DMS 273 treated with DMSO at 0.1 percent for 48 hours (cell line): ENCODE measurements at regions not wholly inside any gene's neighbourhood (a gene's known extent, or its start where the extent isn't known, plus 50 kb on each side); places are given as distances from the start of the nearest gene placed in this dataset.
"Not testable (repeated sequence)": the region's sequence is repeated elsewhere in the genome, so short reads cannot be mapped to it uniquely, and the experiment has no call there.

Experiments used
- DNase-seq: peaks from one replicate; lab custom pipeline; 2025; lab: John Stamatoyannopoulos, UW

DNA sequence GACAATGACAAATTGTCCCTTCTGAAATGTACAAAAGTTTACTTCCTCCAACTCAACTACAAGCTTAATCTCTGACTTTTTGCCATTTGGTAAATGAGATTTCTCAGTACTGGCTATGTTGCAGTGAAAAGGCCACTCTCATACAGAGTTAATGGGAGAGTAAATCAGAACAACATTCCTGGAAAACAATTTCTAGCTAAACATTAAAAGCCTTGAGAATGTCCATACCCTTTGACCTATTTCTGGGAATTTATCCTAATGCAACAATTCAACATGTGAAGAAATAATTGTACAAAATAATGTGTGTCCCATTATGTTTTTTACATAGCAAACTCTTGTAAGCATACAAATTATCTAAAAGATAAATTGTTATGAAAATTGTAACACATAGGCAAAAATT is 56.3 kb upstream of the SPEF2 start:
- no peak for DNase-seq

DNA sequence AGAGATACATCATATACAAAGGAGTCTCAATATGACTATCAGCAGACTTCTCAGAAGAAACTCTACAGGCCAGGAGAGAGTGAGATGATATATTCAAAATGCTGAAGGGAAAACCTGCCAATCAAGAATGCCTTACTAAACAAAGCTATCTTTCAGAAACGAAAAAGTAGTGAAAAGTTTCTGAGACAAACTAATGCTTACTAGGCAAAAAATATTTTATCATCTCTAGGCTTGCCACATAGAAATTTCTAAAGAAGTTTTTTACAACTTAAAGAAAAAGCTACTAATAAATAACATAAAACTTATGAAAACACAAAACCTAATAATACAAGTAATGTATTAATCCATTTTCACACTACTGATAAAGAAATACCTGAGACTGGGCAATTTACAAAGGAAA is 59.9 kb upstream of the SPEF2 start:
- DNase-seq: no peak

DNA sequence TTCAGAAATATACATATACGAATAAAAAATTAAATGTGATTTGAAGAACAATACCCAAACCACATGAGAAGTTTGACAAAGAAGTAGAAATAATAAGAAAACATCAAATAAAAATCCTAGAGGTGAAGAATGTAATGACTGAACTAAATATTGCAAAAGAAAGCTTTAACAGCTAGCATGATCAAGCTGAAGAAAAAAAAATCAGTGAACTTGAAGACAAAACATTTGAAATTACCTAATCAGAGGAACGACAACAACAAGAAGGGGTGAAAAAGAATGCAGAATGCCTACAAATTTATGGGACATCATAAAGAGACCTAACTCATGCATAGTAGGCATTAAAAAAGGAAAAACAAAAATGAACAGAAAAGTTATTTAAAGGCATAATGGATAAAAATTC is 60.5 kb upstream of the SPEF2 start:
- no peak for DNase-seq

DNA sequence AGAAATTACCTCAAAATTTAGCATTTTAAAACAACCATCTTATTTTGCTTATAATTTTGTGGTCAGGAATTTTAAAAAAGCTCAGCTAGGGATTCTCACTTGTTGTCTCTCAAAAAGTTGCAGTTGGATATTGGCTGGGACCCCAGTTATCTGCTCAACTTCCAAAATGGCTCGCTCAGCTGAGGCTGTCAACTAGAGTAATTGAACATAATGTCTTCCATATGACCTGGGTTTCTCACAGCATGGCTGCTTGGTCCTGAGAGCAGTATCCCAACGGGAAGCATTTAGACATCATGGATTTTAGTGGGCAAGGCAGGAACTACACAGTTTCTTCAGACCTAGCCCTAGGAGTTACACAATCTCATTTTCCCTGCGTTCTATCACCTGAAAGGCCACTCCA is 63.6 kb upstream of the SPEF2 start:
- DNase-seq: no peak

DNA sequence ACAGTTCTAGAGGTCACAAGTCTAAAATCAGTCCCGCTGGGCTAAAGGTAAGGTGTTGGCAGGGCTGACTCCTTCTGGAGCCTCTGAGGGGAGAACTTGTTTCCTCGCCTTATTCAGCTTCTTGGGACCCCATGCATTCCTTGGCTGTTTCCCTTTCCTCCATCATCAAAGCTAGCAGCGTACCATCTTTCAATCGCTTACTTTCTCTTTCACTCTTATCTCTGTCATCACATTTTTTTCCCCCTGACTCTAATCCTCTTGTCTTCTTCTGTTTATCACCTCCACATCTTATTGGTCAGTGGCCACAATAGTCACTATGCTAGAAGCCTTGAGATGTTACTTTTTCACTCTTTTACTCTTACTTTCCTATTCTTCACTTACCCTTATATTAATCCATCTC is 72.5 kb upstream of the SPEF2 start:
- no peak for DNase-seq

DNA sequence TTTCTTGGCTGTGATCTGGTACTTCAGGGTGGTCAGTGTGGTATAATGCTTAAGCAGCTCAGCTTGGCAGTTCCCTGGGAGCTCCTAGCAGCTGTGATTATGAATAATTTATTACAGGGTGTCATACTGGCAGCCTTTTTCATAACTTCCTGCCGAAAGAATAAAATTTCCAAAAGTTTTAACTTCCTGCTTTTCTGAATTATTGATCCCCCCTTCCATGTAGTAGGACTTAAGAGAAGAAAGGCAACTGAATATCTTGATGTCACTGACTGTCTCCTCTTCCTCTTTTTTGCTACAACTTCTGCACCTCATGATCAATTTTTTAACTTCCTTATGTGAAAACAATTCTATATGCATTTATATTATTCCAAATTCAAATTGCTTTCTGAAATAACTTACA is 74.3 kb upstream of the SPEF2 start:
- DNase-seq: no peak

DNA sequence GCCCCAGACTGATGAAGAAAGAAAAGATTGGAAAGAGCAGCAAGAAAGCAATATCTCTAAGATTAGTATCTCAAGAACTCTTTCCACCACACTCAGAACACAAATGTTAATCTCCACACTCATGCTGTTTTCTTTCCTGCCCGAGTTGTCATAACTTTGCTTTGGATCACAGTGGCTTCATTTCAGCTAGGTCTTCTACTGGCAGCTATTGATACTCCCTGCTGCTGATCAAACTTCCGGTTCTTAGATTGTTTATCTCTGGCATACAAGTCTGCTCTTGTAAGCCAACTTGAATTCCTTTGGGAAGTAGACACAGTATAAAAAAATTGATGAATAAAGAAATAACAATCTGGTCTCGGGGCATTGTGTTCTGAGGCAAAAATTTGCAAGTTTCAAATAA is 77.7 kb upstream of the SPEF2 start:
- DNase-seq: no peak

DNA sequence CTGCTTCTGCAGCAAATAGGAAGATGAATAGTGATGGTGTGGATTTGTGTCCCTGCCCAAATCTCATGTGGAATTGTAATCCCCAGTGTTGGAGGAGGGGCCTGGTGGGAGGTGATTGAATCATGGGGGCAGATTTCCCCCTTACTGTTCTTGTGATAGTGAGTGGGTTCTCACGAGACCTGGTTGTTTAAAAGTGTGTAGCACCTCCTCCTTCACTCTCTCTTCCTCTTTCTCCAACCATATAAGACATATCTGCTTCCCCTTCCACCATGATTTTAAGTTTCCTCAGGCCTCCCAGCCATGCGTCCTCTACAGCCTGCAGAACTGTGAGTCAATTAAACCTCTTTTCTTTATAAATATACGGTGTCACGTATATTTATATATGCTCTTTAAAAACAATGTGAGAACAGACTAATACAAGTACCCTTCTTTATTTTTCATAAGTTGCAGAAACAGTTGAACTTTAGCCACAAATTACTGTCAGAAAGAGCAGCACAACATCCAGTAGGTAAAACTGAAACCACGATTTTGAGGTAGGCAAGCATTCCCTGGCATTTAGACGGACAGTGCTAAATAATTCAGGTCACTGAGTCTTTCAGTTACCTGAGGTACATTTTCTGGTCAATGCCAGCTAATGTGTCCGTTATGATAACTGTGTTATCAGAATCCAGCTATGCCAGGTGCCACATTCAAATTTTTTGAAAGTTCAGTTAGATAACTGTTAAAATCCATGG is 79.3 kb upstream of the SPEF2 start:
- DNase-seq: no peak

DNA sequence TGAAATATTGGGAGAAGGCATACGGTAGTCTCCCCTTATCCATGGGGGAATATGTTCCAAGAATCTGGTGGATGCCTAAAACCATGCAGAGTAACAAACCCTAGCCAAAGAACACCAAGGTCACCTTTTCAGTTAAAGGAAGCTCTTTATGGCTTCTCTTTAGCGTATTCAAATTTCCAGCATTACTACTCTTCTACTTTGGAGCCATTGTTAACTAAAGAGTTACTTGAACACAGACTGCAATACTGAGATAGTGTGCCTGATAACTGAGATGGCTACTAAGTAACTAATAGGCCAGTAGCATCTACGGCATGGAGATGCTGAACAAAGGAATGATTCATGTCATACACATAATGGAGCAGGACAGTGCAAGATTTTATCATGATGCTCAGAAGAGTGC is 84.5 kb upstream of the SPEF2 start:
- DNase-seq: no peak

DNA sequence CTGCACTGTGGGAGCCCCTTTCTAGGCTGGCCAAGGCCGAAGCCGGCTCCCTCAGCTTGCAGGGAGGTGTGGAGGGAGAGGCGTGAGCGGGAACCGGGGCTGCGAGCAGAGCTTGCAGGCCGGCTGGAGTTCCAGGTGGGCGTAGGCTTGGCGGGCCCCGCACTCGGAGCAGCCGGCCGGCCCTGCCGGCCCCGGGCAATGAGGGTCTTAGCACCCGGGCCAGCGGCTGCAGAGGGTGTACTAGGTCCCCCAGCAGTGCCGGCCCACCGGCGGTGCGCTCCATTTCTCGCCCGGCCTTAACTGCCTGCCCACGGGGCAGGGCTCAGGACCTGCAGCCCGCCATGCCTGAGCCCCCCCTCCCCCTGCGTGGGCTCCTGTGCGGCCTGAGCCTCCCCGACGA is 86.1 kb upstream of the SPEF2 start:
- not testable (repeated sequence) for DNase-seq

DNA sequence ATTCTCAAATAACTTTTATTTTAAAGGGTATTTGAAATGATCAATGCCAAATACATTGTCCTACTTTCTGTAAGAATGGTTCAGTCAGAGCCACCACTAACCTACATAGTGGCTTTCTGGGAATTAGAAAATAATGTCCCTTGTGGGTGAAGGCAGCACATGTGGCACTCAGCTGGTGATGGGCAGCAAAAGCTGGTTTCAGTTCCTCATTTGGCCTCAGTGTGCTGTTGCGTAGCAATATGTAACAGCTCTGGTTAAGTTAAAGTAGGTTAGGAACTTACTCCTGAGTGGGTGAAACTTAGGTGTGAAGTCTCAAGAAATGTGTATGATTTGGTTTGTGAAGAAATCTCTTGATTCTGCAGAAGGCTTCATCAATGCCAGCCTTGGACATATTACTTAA is 99.6 kb upstream of the SPEF2 start:
- no peak for DNase-seq

DNA sequence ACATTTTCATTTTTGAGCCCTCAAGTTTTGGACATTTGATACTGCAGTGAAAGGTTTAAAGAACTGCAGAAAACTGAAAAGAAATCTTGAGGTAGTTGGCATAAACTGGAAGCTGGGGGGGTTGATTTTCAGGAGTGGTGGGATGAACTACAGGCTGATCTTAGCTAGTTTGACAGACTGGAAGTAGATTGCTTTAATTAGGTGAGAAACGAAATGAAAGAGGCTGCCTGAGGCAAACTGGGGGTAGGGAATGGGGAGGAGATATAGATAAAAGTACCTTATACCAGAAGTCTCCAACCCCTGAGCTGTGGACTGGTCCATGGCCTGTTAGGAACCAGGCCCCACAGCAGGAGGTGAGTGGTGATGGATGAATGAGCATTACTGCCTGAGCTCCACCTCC is 101.4 kb upstream of the SPEF2 start:
- DNase-seq: no peak

DNA sequence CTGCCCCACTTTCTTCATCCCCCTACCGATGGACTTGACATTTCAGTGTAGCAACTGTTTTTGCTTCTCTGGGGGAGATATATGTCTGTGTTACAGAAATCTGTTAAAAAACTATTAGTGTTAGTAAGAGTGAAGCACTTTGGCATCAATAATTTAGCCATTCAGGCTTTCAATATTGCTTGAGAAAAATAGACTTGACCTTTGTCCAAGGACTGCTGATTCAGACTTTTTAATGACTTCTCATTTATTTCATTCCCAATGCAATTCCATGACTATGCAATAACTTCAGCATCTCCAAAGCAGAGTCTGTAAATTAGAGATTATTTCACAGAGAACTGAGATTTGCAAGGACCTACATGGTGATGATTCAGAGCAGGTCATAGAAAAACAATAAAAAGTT is 104.1 kb upstream of the SPEF2 start:
- DNase-seq: no peak

DNA sequence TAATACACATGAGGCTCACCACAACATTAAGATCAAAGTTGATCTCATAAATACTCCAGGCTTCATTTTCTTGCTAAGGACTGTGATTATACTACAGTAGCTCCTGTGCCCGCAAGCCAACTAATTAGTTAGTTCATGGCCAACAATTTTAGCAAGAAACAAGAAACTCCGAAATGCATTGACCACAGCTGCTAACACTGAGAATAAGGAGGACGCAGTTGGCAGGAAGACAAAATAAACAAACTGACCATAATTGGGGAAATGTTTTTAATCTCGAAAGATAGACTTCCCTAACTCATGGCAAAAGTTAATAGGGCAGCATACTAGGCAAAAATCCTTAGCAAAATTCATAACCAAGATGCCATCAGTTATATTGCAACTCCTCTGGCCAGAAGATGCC is 115.5 kb upstream of the SPEF2 start:
- no peak for DNase-seq

DNA sequence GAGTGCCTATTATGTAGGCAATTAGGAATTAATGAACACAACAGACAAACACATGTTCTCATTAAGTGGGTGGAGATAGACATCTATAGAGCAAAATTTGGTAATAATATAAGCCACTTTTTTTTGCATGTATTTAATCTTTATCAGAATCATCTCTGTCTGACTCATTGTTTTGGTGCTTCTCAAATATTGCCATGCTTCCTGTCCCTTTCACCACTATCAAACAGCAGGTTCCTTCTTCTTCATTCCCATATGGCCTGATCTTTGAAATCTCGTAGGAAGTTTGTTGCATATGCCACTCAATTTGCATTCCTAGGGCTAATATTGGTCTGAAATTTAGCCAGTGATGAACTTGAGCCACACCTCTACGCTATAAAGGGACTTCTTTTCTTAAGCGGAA is 128.9 kb upstream of the SPEF2 start:
- DNase-seq: no peak

DNA sequence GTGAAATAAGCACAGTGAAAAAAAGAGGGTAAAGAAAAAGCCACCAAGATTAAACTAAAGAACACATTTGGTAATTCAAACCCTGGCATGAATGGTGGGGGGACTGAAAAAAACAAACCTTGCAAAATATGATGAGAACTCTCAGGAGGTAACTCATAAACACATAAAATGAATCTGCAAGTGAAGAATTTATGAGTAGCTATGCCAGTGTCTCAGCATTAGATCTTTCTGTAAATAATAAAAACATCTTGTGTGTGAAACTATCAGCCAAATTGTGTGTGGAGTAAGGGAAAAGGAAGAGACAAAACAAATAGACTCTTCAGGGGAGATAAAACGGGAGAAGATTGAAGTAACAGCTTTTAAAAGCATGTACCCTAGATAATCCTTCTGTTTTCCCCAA is 129.6 kb upstream of the SPEF2 start:
- DNase-seq: no peak

DNA sequence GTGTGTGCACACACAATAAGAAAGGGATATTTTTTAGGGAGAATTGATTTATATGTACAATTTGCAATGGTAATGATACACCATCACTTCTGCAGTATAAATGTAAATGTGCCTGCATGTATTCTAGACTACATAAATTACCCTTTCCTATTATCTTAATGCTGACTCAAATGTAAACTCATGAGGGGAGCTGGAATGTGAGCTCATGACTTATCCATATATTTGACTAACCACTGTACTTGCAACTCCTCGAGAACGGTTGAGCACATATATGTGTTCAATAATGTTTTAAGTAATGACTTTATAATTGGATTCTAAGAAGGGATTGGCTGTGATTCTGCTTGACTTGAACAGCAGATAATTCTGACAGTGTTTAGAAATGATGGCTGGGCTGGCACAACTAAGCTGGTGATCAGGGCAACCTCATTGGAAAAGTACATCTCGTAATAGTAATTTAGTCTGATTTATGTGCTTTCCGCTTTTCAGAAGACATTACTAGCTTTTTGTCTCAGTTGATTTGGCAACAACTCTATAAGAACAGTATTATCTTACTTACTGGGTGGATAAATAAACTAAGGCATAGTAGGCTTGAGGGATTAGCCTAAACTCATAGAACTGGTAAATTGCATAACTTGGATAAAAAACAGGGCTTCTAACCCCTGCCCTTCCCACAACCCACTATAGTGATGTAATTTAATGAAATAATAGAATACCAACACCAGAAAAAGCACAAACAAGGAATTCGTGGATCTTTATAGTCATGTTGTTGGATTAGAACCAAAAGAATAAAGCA is 130.2 kb upstream of the SPEF2 start:
- DNase-seq: no peak

DNA sequence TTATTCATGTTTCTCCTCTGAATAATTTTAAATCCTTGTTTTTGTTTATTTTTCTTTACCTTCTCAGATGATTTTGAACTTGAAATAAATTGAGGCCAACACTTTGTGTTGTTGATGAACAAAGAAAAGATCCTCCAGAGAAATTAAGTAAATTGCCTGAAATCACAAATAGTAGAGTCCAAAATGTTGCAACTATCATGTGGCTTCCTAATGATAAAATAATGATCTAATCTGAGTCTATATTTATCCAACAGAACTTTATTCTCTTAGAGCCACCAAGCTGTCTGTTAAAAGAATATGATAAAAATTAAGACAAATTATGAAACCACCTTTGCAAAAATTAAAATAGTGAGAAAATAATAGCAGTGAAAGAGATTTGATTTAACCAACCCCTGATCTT is 132.2 kb upstream of the SPEF2 start:
- no peak for DNase-seq

DNA sequence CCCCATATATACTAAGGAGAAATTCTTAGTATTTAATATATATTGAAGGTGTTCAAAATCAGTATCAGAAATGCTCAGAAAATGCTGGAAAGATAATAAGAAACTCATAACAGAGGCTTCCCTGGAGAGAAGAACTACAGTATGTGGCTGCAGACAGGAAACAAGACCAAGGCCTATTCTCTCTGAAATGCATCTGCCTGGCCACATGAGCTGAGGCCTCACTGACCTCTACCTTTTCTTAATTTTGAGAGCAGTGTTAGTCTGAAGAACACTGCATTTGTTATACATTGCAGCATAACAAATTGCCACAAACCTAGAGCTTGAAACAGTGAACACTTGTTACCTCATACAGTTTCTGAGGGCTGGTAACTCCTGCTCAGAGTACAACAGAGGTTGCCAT is 133.4 kb upstream of the SPEF2 start:
- no peak for DNase-seq

DNA sequence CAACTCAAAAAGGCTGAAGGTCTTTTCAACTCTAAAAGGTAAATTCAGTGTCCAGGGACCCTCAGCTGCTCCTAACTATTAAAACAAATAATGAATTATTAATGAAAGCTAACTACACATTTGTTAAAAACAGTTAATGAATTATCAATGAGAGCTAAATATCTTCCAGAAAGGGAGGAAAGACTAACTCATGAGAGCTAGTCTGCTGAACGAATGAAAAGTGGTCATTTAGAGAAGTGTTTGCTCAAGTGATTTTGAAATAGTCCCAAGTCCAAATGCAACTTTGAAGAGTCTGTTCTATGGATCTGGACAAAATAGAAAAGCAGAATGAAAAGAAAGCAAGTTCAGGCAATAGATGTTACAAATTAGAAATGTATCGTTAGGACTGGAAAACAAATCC is 133.9 kb upstream of the SPEF2 start:
- no peak for DNase-seq

DNA sequence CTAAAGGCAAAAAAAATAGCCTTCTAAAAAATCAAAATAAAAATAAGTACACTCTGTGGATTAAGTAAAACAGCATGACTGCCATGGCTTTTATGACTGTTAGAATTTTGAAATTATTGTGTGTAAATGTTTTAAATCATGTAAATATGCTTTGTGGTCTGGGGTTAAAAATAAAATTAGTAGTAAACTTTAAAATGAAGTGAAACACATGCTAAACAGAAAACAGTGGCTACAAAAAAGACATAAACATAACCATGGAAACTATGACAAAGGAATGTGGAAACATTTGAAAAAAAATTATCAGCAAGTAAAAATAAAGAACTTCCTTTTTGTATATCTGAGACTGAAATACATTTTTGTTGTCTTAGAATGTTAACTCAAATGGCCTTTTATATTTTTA is 134.5 kb upstream of the SPEF2 start:
- DNase-seq: no peak

DNA sequence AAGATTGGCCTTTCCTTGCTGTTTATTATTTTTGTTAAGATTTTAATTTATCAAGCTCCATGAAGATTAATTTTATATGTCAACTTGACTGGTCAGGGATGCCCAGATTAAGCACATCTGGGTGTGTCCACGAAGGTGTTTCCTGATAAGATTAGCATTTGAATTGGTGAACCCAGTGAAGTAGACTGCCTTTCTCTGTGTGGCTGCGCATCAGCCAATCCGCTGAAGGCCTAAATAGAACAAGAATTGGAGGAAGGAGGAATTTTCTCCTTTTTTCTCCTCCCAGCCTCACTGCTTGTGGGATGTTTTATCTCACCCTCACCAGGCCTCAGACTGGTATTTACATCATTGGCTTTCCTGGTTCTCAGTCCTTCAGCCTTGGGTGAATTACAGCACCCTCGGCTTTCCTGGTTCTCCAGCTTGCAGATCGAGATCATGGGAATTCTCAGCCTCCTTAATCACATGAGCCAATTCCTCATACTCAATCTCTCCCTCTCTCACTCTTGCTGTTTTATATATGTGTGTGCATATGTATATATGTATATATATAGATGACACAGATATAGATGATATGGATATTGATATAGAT is 135.4 kb upstream of the SPEF2 start:
- DNase-seq: no peak

DNA sequence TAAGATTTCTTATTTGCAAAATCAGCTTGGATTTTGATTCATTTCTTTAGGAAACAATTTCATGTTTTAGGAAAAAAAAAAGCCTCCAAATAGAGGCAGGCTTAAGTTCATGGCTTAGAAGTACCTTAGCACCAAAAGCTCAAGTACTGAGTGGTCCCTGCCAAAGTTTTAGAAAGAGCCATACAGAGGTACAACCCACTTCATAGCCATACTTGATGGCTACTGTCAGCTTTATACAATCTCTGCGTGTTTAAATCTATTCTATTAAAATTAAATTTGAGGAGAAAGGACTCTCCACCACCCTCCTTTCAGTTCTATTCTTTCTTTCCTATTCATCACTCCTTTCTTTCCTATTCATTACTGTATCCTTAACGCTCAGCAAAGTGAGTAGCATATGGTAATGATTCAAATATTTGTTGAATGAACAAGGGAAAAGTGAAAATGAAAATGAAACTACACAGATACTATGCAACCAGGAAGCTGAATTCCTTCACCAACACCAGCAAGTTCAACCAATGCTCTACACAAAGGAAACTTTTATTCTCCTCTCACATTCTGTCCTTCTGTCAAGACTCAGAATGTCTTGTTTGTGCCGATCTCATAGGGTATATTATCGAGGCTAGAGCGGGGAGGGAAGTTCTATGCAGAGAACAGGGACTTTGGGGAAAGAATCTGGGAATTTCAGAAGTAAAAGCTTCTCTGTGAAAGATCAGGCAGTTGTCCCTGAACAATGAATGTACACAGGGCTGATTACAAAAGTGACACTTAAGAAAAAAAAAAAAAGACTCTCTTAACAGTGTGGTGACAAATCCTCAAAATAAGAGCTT is 138.6 kb upstream of the SPEF2 start:
- no peak for DNase-seq
